Peyer's patch (tissue), 4 donors: ENCODE measurements at regions not wholly inside any gene's neighbourhood (a gene's known extent, or its start where the extent isn't known, plus 50 kb on each side); places are given as distances from the start of the nearest gene placed in this dataset.

Experiments used
- DNase-seq, 3 donors: peaks; one replicate each; pipeline ENCODE4 v3.0.0-alpha.2; 2017 to 2019
- H3K27ac ChIP-seq, 4 donors: fragments of 200-600 bp; sonication (generic); one replicate each; pipeline ENCODE4 v1.5.1; 2016 to 2019
- H3K27me3 ChIP-seq, 2 donors: fragments of 200-600 bp; sonication (generic); one replicate each; pipeline ENCODE4 v1.5.1; 2019
- H3K36me3 ChIP-seq, 3 donors: fragments of 200-600 bp; sonication (generic); one replicate each; pipeline ENCODE4 v1.5.1; 2016 to 2019
- H3K4me1 ChIP-seq, 4 donors: fragments of 200-600 bp; sonication (generic); one replicate each; pipeline ENCODE4 v1.5.1; 2016 to 2019
- H3K4me3 ChIP-seq, 4 donors: fragments of 200-600 bp; sonication (generic); 1 replicate in 3 of 4; 2 replicates in 1 of 4; pipeline ENCODE4 v1.5.1; 2016 to 2019; ENCODE audit warnings: mild to moderate bottlenecking in 1 of 4
- H3K9me3 ChIP-seq, 4 donors: fragments of 200-600 bp; sonication (generic); one replicate each; pipeline ENCODE4 v1.5.1; 2016 to 2019; ENCODE audit warnings: mild to moderate bottlenecking in 1 of 4
- CTCF ChIP-seq, 6 experiments: fragments of 450-650 bp in 4 of 6; fragments of 200-600 bp in 2 of 6; sonication (generic) in 1 of 6; IDR thresholded peaks; one replicate each; pipeline ENCODE4 v1.5.1; 2017 to 2019; ENCODE audit warnings: antibody characterized with exemption in 6 of 6, mild to moderate bottlenecking in 3 of 6, moderate library complexity in 1 of 6
- POLR2A ChIP-seq, 2 donors: fragments of 450-650 bp; IDR thresholded peaks; one replicate each; pipeline ENCODE4 v1.5.1; 2017; ENCODE audit warnings: antibody characterized with exemption in 2 of 2, mild to moderate bottlenecking in 2 of 2, moderate library complexity in 2 of 2

- no peak overlapping the region for H3K27ac ChIP-seq
- DNase-seq, result peak in 2 of 3 donors; percentile 33 to 37
- no peaks in the 10 kb centered on the region for H3K27me3 ChIP-seq
- TF ChIP-seq CTCF (IDR thresholded peaks at IDR 0.05) (no peak), POLR2A (IDR thresholded peaks at IDR 0.05) (no peak)
- H3K4me3 ChIP-seq, result no peak overlapping the region
- H3K4me1 ChIP-seq, result no peaks in the 10 kb centered on the region
- H3K9me3 ChIP-seq, result no peaks in the 10 kb centered on the region
- H3K36me3 ChIP-seq, result no peaks in the 10 kb centered on the region
Observed at GRCh38 chr16:86079255-86079885, 180.4 kb downstream of the IRF8 start.

- Histone ChIP-seq H3K4me3 (no peak overlapping the region), H3K4me1 (no peaks in the 10 kb centered on the region), H3K27ac (no peak overlapping the region), H3K36me3 (no peaks in the 10 kb centered on the region), H3K9me3 (no peaks in the 10 kb centered on the region), H3K27me3 (no peaks in the 10 kb centered on the region)
- DNase-seq, result peak in 2 of 3 donors; percentile 21 to 38
- TF ChIP-seq CTCF (IDR thresholded peaks at IDR 0.05) (no peak), POLR2A (IDR thresholded peaks at IDR 0.05) (no peak)
Observed at GRCh38 chr16:86080131-86080875, 181.3 kb downstream of the IRF8 start.

GRCh38 chr16:86080982-86081381 is 182.0 kb downstream of the IRF8 start:
- H3K27ac ChIP-seq, result no peak overlapping the region
- no peak for DNase-seq
- no peaks in the 10 kb centered on the region for H3K27me3 ChIP-seq
- H3K4me3 ChIP-seq, result no peak overlapping the region
- no peaks in the 10 kb centered on the region for H3K4me1 ChIP-seq
- TF ChIP-seq CTCF (IDR thresholded peaks at IDR 0.05), result no peak
- H3K36me3 ChIP-seq, result no peaks in the 10 kb centered on the region
- H3K9me3 ChIP-seq, result no peaks in the 10 kb centered on the region

- Histone ChIP-seq H3K4me3 (no peak overlapping the region), H3K9me3 (no peaks in the 10 kb centered on the region), H3K36me3 (no peaks in the 10 kb centered on the region), H3K27me3 (no peaks in the 10 kb centered on the region), H3K4me1 (no peaks in the 10 kb centered on the region), H3K27ac (no peak overlapping the region)
- TF ChIP-seq CTCF (IDR thresholded peaks at IDR 0.05) (no peak), POLR2A (IDR thresholded peaks at IDR 0.05) (no peak)
- peak in 2 of 3 donors; percentile 15 to 36 for DNase-seq
Observed at GRCh38 chr16:86082418-86083030, 183.6 kb downstream of the IRF8 start.

- H3K27ac ChIP-seq, result no peak overlapping the region
- H3K9me3 ChIP-seq, result no peaks in the 10 kb centered on the region
- H3K4me3 ChIP-seq, result no peak overlapping the region
- TF ChIP-seq POLR2A (IDR thresholded peaks at IDR 0.05), result no peak
- no peak for TF ChIP-seq CTCF (IDR thresholded peaks at IDR 0.05)
- peak in 2 of 3 donors; percentile 15 to 25 for DNase-seq
- H3K4me1 ChIP-seq, result no peaks in the 10 kb centered on the region
- H3K27me3 ChIP-seq, result no peaks in the 10 kb centered on the region
- H3K36me3 ChIP-seq, result no peaks in the 10 kb centered on the region
Observed at GRCh38 chr16:86083382-86084002, 184.5 kb downstream of the IRF8 start.
